ENCODE measurements at regions not wholly inside any gene's neighbourhood (a gene's known extent, or its start where the extent isn't known, plus 50 kb on each side); places are given as distances from the start of the nearest gene placed in this dataset.

- DNase-seq, result no peak
Measured at GRCh38 chr14:65879248-65880009, 466.9 kb downstream of the FUT8 start.

- DNase-seq, result no peak
Measured at GRCh38 chr14:65880507-65880906, 468.0 kb downstream of the FUT8 start.

DNA sequence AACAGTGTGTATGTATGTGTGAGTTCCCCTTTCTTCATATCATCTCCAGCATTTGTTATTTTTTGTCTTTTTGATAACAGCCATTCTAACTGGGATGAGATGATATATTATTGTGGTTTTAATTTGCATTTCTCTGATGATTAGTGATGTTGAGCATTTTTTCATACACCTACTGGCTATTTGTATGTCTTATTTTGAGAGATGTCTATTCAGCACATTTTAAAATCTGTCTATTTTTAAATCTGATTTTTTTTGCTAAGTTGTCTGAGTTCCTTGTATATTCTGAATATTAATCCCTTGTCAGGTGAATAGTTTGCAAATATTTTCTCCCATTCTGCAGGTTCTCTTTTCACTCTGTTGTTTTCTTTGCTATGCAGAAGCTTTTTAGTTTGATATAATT, 469.1 kb downstream of the FUT8 start:
- DNase-seq, result no peak

DNA sequence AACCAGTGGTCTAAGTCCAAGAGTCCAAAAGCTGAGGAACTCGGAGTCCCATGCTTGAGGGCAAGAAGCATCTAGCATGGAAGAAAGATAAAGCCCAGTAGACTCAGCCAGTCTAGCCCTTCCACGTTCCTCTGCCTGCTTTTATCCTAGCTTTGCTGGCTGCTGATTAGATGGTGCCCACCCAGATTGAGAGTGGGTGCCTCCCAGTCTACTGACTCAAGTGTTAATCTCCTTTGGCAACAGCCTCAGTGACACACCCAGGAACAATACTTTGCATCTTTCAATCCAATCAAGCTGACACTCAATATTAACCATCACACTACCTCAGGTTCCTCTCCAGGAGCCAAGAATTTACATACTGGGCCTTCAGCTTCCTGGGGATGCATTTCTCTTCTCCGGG, 476.1 kb downstream of the FUT8 start:
- no peak for DNase-seq

DNA sequence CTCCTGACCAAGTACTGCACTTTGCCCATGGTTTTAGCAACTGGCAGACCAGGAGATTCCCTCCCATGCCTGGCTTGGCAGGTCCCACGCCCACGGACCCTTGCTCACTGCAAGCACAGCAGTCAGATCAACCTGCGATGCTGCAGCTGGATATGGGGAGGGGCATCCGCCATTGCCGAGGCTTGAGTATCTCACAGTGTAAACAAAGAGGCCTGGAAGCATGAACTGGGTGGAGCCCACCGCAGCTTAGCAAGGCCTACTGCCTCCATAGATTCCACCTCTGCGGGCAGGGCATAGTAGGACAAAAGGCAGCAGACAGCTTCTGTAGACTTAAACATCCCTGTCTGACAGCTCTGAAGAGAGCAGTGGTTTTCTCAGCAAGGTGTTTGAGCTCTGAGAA, 479.8 kb downstream of the FUT8 start:
- DNase-seq, result no peak

DNA sequence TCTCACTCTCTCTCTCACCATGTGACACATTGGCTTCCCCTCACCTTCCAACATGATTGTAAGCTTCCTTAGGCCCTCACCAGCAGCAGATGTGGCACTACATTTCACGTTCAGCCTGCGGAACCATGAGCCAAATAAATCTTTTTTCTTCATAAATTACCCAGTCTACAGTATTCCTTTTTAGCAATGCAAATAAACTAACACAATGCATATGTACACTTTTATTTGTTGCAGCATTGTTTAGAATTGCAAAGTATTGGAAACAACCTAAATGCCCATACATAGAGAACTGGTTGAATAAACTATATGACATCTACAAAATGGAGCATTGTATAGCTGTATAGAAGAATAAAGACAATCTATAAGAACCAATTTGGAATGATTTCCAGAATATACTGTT, 487.6 kb downstream of the FUT8 start:
- no peak for DNase-seq

DNA sequence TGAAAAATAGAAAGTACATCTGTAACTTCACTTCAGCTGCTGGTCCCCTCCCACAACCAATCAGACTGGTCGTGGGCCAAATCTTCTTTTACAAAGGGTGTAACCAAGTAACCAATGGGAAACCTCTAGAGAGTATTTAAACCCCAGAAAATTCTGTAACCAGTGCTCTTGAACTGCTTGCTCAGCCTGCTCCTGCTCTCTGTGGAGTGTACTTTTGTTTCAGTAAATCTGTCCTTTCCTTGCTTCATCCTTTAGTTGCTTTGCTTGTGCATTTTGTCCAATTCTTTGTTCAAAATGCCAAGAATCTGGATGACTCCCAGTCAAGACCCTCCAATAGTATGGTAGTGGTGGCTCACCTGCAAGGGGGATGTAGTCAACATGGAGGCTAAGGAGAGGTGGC, 489.1 kb downstream of the FUT8 start:
- no peak for DNase-seq

DNA sequence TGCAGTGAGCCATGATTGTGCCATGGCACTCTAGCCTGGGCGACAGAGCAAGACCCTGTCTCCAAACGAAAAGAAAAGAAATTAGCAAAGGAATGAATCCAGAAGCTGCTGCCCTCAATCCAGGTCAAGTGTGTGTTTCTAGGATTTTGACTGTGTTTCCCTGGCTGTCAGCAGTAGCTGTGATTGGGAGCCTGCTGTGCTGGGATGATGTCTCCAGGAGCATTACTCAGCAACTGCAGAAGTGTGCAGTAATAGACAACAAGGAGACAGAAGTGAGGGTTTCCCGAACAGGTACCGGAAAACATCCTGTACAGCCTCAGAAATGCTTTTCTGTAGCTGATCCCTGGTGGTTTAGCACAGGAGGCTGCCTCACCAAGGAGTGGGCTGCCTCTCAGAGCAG, 492.5 kb downstream of the FUT8 start:
- DNase-seq, result no peak

DNA sequence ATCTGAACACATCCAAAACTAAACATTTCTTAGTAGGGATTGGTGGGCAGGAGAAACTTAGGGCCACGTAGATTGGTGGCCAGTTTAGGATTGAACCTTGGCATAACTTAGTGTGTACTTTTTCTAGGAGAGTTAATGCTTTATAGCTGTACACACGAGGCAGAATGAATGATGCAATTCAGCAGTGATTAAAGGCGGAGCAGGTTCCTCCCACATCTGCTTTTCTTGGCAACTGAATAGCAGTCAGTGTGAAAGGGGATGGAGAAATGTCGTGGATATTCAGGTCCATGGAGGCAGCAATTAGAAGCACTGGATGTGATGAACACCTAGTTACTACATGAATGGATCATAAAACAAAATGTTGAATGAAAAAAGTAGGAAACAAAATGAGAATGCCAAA, 493.8 kb downstream of the FUT8 start:
- no peak for DNase-seq

- DNase-seq, result no peak
Measured at GRCh38 chr14:65906948-65907347, 494.4 kb downstream of the FUT8 start.

DNA sequence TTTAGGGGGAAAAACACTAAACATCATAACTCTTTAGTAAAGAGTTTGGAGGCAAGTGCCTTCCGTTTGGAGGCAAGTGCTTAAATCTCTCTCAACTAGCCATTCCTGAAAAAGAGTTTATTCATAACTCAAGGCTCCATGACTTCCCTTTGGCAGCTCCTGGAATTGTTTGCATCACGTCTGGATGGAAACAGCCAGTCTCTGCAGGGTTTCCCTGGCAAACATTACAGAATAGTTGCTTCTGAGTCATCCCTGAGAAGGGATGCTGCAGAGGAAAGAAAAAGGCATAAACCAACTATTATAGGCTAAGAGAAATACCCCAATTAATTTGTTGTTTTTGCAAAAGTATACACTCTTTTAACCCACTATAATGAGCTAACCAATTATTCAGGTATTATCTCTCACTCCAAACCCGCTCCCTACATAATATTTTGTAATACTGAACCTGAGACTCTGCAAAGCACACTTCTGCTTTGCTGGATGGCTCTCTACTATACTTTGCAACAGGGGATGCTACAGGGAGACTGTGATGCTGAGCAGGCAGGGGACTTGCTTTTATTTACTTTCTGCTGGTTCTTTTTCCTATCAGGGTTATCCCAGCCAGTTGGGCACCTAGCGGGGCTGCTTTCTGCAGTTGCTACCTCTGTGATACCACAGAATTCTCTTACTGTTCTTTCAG, 497.7 kb downstream of the FUT8 start:
- DNase-seq, result no peak

DNA sequence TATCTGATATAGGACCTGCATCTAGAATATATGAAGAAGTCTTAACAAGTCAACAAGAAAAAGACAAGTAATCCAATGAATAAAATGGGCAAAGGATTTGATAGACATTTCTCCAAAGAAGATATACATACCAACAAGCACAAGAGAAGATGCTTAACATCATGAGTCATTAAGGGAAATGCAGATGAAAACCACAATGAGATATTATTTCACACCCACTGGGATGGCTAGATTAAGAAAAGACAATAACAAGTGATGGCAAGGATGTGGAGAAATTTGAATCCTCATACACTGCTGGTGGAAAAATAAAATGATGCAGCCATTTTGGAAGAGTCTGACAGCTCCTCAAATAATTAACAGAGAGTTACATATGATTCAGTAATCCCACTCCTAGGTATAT, 502.6 kb downstream of the FUT8 start:
- no peak for DNase-seq

GRCh38 chr14:65916055-65916454, 503.5 kb downstream of the FUT8 start:
- DNase-seq, result no peak

- no peak for DNase-seq
Measured at GRCh38 chr14:65920996-65921395, 508.5 kb downstream of the FUT8 start.

- no peak for DNase-seq
Measured at GRCh38 chr14:65922142-65922541, 509.6 kb downstream of the FUT8 start.

GRCh38 chr14:65926504-65926903, 514.0 kb downstream of the FUT8 start:
- no peak for DNase-seq

GRCh38 chr14:65926935-65927700, 514.6 kb downstream of the FUT8 start:
- DNase-seq, result no peak

DNA sequence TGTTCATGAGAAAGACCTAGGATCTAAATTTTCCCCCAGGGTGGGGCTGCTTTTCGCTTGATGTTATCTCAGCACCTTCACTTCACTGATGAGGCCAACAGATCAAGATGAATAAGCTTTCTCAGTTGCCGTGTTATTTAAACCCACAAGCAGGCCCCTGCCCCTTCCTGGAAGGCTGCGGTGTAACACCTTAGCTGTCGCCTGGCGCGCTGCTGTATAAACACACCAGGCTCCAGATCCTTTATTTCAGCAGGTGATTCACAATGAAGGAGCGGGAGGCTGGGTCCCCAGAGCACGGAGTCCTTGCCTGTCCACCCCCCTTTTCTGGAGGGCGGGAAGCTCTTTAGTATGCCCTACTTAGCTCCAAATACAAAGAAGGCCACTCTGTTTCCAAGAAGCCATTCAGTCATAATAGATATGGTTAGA, 515.4 kb downstream of the FUT8 start:
- DNase-seq, result no peak

DNA sequence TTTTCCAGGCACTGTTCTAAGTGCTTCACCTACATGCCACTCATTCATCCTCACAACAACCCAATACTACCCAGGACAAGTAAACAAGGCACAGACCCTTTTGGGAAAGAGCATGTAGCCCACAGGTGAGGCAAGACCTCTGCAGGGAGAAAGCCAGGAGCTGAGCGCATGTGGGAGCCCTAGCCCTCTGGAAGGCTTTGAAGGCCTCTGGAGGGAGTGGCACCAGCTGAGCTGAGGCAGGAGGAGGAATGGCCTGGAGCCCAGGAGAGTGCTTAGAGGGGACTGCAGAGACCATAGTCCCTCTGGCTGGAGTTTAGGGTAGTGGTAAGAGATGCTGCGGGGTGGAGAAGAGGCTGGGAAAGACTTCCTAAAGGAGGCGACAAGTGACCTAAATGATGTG, 516.5 kb downstream of the FUT8 start:
- DNase-seq, result no peak

GRCh38 chr14:65933400-65934069, 521.0 kb downstream of the FUT8 start:
- DNase-seq, result no peak

DNA sequence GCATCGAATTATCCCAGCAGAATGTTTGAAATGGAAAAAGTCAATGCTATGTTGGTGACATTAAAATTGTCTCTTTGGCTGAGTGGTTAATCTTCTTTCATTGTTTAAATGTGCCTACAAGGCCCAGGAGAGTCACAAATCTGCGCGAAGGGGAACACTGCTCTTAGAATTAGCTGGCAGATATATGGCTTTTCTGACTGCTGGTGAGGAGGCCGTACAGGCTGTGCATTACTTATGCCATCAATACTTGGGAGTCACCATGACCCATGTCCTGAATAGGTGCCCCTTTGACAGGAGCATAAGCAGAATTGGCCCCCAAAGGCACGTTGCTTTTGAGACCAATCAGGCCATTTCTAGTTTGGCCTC, 521.5 kb downstream of the FUT8 start:
- DNase-seq, result no peak

GRCh38 chr14:65936342-65936975, 523.9 kb downstream of the FUT8 start:
- DNase-seq, result no peak
